ENCODE measurements at regions not wholly inside any gene's neighbourhood (a gene's known extent, or its start where the extent isn't known, plus 50 kb on each side); places are given as distances from the start of the nearest gene placed in this dataset.
"Not testable (repeated sequence)": the region's sequence is repeated elsewhere in the genome, so short reads cannot be mapped to it uniquely, and the experiment has no call there.

DNA sequence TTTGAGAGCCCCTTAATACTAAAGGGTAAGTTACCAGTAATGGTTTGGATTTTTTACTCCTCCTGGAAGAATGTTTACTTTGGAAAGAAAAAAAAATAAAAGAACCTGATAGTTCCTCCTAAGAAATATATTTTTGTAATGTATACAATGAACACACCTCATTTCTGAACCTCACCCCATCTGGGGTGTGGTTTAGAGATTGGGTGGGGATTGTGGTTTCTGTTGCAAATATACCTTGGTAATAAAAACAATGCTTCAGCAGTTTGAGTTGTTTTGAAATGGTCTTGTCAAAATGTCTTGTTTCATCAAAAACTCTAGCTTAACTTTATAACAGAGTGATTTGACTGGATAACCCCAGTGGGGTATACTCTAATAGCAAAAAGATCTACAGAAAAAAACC lies 448.9 kb upstream of the MEIS1 start:
- no peak for TF ChIP-seq POLR2A (IDR thresholded peaks at IDR 0.05)
- TF ChIP-seq, protein P1, sequence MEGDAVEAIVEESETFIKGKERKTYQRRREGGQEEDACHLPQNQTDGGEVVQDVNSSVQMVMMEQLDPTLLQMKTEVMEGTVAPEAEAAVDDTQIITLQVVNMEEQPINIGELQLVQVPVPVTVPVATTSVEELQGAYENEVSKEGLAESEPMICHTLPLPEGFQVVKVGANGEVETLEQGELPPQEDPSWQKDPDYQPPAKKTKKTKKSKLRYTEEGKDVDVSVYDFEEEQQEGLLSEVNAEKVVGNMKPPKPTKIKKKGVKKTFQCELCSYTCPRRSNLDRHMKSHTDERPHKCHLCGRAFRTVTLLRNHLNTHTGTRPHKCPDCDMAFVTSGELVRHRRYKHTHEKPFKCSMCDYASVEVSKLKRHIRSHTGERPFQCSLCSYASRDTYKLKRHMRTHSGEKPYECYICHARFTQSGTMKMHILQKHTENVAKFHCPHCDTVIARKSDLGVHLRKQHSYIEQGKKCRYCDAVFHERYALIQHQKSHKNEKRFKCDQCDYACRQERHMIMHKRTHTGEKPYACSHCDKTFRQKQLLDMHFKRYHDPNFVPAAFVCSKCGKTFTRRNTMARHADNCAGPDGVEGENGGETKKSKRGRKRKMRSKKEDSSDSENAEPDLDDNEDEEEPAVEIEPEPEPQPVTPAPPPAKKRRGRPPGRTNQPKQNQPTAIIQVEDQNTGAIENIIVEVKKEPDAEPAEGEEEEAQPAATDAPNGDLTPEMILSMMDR (IDR thresholded peaks at IDR 0.05): no peak
- DNase-seq: no peak
- Histone ChIP-seq H3K9me3 (no peaks in the 10 kb centered on the region), H3K4me3 (no peak overlapping the region), H3K27me3 (no peaks in the 10 kb centered on the region), H3K4me1 (no peaks in the 10 kb centered on the region), H3K27ac (no peak overlapping the region), H3K36me3 (no peaks in the 10 kb centered on the region)
- intact Hi-C loops (cut with DNase I; ENCODE audit: low total_unique reads): no loop called here

DNA sequence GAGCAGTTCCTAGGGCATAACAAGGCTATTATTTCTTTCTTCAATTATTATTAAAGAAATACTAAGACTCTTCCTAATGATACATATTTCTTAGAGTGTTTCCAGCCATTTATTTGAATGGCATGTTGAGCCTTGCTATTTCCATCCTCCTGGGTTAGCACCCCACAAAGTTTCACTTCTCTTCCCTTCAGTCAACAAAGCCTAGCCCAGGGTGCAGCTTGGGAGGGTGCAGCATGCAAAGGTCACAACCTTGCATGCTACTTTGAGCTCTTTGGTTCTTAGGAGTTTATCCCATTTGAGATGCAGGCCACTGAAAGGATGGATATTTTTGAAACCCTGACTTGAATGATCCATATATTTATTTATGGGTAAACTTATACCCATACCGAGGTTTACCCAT lies 454.4 kb upstream of the MEIS1 start:
- intact Hi-C loops (cut with DNase I; ENCODE audit: low total_unique reads): no loop called here
- no peak for DNase-seq
- Histone ChIP-seq H3K9me3 (no peaks in the 10 kb centered on the region), H3K27ac (no peak overlapping the region), H3K27me3 (no peaks in the 10 kb centered on the region), H3K4me3 (no peak overlapping the region), H3K4me1 (no peaks in the 10 kb centered on the region), H3K36me3 (no peaks in the 10 kb centered on the region)
- TF ChIP-seq, protein P1 (IDR thresholded peaks at IDR 0.05): no peak
- no peak for TF ChIP-seq POLR2A (IDR thresholded peaks at IDR 0.05)

DNA sequence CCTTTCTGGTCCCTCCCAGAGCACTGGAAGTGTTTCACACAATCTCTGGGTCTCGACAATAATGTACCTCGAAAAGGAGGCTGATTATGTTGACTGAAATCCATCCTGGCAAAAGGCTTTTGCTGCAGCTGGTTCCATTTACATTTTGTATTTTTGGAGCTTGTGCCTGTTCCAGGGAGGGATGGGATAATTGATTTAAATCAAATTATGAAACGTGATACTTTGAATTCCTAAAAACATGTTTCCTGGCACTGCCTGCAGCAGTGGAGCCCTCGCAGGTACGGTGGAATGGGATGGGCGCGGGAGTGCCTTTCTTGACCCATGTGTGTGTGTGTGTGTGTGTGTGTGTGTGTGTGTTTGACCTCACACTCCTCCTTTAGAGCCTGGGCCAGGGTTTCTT lies 455.5 kb upstream of the MEIS1 start:
- TF ChIP-seq POLR2A (IDR thresholded peaks at IDR 0.05): no peak
- TF ChIP-seq, protein P1 (IDR thresholded peaks at IDR 0.05): no peak
- intact Hi-C loops (cut with DNase I; ENCODE audit: low total_unique reads): no loop called here
- Histone ChIP-seq H3K9me3 (no peaks in the 10 kb centered on the region), H3K4me3 (no peak overlapping the region), H3K4me1 (no peaks in the 10 kb centered on the region), H3K27me3 (no peaks in the 10 kb centered on the region), H3K27ac (no peak overlapping the region), H3K36me3 (no peaks in the 10 kb centered on the region)
- no peak for DNase-seq

DNA sequence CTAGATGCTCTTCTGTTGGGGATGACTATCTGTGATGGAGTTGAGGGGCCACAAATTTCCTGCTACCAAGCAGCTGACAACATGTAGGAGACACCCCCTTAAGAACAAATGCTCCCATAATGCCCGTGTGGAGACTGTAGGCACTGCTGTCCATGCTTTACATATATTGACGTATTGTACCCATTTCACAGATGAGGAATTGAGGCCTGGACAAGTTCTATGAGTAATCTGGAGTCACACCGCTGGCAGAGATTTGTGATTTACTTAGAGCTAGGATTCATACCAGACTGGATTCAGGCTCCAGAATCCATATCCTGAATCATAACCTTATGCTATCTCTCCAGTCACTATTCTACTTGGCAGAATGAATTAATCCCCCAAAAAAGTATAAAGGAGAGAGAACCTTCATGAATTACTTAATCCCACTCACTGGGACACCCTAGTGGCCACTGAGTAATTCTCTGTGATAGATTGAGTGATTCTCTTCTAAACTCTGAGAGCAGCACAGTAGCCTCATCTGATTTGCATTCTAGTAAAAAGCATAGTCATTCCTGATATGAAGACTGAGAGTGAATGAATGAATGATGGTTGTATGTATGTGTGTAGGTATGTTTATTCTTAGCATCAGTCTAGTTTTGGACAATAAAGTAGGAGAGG lies 460.7 kb upstream of the MEIS1 start:
- Histone ChIP-seq H3K9me3 (no peaks in the 10 kb centered on the region), H3K36me3 (no peaks in the 10 kb centered on the region), H3K4me3 (no peak overlapping the region), H3K4me1 (no peaks in the 10 kb centered on the region), H3K27me3 (no peaks in the 10 kb centered on the region), H3K27ac (no peak overlapping the region)
- no peak for DNase-seq
- intact Hi-C loops (cut with DNase I; ENCODE audit: low total_unique reads): no loop called here
- TF ChIP-seq, protein P1 (IDR thresholded peaks at IDR 0.05): no peak
- TF ChIP-seq POLR2A (IDR thresholded peaks at IDR 0.05): no peak

DNA sequence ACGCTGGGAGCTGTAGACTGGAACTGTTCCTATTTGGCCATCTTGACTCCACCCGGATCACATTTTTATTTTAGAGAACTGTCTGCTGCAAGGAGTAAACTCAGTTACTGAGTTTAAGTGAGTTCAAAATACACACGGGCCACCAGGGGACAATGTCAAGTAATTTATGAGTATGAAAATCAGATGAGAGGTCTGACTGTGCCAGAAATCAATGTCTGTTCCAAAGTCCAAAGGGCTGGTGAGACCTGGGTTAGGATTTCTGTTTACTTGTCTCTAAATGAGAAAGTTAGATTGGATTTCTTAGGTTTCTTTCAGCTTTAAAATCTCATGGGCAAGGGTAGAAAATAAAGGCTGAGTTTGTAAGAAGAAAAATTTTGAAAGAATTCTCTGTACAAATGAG lies 465.8 kb upstream of the MEIS1 start:
- Histone ChIP-seq H3K27ac (no peak overlapping the region), H3K4me3 (no peak overlapping the region), H3K27me3 (no peaks in the 10 kb centered on the region), H3K4me1 (no peaks in the 10 kb centered on the region), H3K9me3 (no peaks in the 10 kb centered on the region), H3K36me3 (no peaks in the 10 kb centered on the region)
- intact Hi-C loops (cut with DNase I; ENCODE audit: low total_unique reads): no loop called here
- DNase-seq: no peak
- TF ChIP-seq, protein P1 (IDR thresholded peaks at IDR 0.05): no peak
- TF ChIP-seq POLR2A (IDR thresholded peaks at IDR 0.05): no peak

DNA sequence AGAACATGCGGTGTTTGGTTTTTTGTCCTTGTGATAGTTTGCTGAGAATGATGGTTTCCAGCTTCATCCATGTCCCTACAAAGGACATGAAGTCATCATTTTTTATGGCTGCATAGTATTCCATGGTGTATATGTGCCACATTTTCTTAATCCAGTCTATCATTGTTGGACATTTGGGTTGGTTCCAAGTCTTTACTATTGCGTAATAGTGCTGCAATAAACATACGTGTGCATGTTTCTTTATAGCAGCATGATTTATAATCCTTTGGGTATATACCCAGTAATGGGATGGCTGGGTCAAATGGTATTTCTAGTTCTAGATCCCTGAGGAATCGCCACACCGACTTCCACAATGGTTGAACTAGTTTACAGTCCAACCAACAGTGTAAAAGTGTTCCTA lies 471.6 kb upstream of the MEIS1 start:
- H3K9me3 ChIP-seq; H3K4me1 ChIP-seq; H3K27me3 ChIP-seq; intact Hi-C loops (cut with DNase I; ENCODE audit: low total_unique reads); H3K4me3 ChIP-seq; H3K27ac ChIP-seq; H3K36me3 ChIP-seq; DNase-seq: not testable (repeated sequence)
